ENCODE measurements at regions not wholly inside any gene's neighbourhood (a gene's known extent, or its start where the extent isn't known, plus 50 kb on each side); places are given as distances from the start of the nearest gene placed in this dataset.

- Histone ChIP-seq H3K9me3 (no peaks in the 10 kb centered on the region), H3K4me3 (ENCODE audit: low read depth, low read length) (peak overlapping the region; percentile 49), H3K36me3 (no peaks in the 10 kb centered on the region), H3K4me1 (no peaks in the 10 kb centered on the region), H3K27me3 (no peaks in the 10 kb centered on the region)
- TF ChIP-seq CTCF (IDR thresholded peaks at IDR 0.05; ENCODE audit: low read depth, low read length): no peak
- DNase-seq: peak; percentile 31
Observed at GRCh38 chr16:14364386-14365199, 265.5 kb downstream of the PARN start.

GRCh38 chr16:14364112-14364385, 266.0 kb downstream of the PARN start:
- Histone ChIP-seq H3K9me3 (no peaks in the 10 kb centered on the region), H3K4me3 (ENCODE audit: low read depth, low read length) (peak overlapping the region; percentile 49), H3K4me1 (no peaks in the 10 kb centered on the region), H3K36me3 (no peaks in the 10 kb centered on the region), H3K27me3 (no peaks in the 10 kb centered on the region)
- no peak for DNase-seq
- TF ChIP-seq CTCF (IDR thresholded peaks at IDR 0.05; ENCODE audit: low read depth, low read length): no peak

DNA sequence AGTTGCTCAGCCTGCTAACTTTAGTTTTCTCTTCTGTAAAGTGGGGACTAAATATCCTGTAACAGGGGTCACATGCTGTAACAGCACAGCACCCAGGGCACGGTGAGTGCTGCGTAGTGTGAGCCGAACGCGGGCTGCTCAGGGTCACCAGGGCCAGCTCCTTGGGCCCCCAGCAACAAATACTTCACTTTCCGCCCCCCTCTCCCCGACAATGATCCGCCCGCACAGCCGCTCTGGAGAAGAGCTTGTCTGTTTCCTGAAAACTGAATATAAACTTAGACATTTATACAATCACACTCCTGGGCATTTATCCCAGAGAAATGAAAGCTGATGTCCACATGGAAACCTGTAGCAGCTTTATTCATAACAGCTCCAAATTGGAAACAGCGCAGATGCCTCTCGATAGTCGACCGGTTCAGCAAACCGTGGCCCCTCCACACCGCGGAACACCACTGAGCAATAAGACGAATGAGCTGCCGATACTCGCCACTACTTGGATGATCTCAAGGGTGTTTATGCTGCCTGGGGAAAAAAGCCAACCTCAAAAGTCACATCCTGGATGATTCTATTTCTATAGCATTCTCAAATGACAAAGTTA, 267.2 kb downstream of the PARN start:
- no peak overlapping the region for H3K4me3 ChIP-seq (ENCODE audit: low read depth, low read length)
- DNase-seq: no peak
- H3K27me3 ChIP-seq: no peaks in the 10 kb centered on the region
- peaks cover 2% of the 10 kb centered on the region; the same call in 1 of the 2 replicates for H3K4me1 ChIP-seq
- no peaks in the 10 kb centered on the region for H3K36me3 ChIP-seq
- no peak for TF ChIP-seq CTCF (IDR thresholded peaks at IDR 0.05; ENCODE audit: low read depth, low read length)
- no peaks in the 10 kb centered on the region for H3K9me3 ChIP-seq

DNA sequence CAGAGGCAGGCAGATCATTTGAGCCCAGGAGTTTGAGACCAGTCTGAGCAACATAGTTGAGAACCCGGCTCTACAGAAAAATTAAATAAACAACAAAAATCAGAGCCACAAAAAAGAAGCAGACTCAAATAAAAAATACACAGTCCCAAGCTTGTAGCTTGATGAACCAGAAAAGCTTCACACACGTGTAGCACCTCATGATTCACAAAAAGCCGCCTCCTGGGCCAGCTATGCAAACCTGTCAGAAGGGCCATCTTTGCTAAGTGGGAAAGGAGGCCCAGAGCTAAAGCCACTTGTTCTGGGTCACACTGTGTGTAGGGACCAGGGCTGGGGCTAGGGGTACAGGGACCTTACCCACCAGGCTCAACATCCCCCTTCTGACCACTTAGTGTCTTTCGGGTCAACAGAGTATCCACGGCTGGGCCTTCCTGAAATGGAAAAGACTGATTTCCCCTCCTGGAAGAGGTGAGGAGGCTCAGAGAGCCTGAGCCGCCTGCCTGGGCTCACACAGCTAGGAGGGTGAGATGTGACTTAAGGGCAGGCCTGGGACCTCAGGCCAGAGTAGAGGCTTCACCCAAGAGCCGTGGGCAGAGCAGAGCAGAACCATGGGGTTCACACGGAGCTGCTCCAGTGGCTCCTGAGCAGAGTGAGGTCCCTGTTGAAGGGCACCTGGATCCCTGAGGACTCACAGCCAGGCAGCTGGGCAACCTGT, 269.6 kb downstream of the PARN start:
- H3K4me1 ChIP-seq: peaks cover 2% of the 10 kb centered on the region; the same call in 1 of the 2 replicates
- TF ChIP-seq CTCF (IDR thresholded peaks at IDR 0.05; ENCODE audit: low read depth, low read length): no peak
- H3K9me3 ChIP-seq: no peaks in the 10 kb centered on the region
- H3K36me3 ChIP-seq: no peaks in the 10 kb centered on the region
- no peak overlapping the region for H3K4me3 ChIP-seq (ENCODE audit: low read depth, low read length)
- no peaks in the 10 kb centered on the region for H3K27me3 ChIP-seq
- no peak for DNase-seq

DNA sequence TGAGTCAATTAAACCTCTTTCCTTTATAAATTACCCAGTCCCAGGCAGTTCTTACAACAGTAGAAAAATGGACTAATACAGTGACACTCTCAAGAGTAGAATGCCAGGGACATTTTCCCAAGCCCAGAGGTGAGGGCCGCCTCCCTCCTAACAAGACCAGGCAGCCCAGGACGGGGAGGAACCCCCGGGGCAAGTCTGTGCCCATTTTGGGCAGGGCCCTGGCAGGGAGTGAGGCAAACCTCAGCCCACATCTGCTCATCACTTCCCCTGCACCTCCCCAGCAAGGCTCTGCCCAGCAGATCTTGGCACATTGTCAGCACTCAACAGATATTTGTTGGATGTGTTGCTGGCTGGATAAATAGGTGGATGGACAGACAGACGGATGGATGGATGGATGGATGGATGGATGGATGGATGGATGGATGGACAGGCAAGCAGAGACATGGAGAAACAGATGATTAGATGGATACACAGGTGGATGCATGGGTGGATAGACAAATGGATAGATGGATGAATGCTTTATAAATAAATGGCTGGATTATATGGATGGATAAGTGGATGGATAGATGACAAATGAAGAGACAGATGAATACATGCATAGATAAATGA, 271.3 kb downstream of the PARN start:
- DNase-seq: no peak
- H3K36me3 ChIP-seq: no peaks in the 10 kb centered on the region
- no peaks in the 10 kb centered on the region for H3K27me3 ChIP-seq
- H3K4me1 ChIP-seq: peaks cover 2% of the 10 kb centered on the region; the same call in 1 of the 2 replicates
- no peak for TF ChIP-seq CTCF (IDR thresholded peaks at IDR 0.05; ENCODE audit: low read depth, low read length)
- H3K9me3 ChIP-seq: no peaks in the 10 kb centered on the region
- H3K4me3 ChIP-seq (ENCODE audit: low read depth, low read length): no peak overlapping the region
